ENCODE measurements at regions not wholly inside any gene's neighbourhood (a gene's known extent, or its start where the extent isn't known, plus 50 kb on each side); places are given as distances from the start of the nearest gene placed in this dataset.
"Not testable (repeated sequence)": the region's sequence is repeated elsewhere in the genome, so short reads cannot be mapped to it uniquely, and the experiment has no call there.

- not testable (repeated sequence) for DNase-seq (ENCODE audit: low read depth)
Observed at GRCh38 chr6:71007298-71007697, 50.4 kb upstream of the B3GAT2 start.

GRCh38 chr6:71011871-71012371 lies 55.1 kb upstream of the B3GAT2 start:
- no peak for DNase-seq (ENCODE audit: low read depth)

GRCh38 chr6:71012866-71013469 lies 56.1 kb upstream of the B3GAT2 start:
- peak; percentile 25 for DNase-seq (ENCODE audit: low read depth)

- no peak for DNase-seq (ENCODE audit: low read depth)
Observed at GRCh38 chr6:71015392-71015791, 58.5 kb upstream of the B3GAT2 start.

- DNase-seq (ENCODE audit: low read depth): no peak
Observed at GRCh38 chr6:71028236-71028876, 71.5 kb upstream of the B3GAT2 start.

GRCh38 chr6:71028877-71029252 lies 72.0 kb upstream of the B3GAT2 start:
- no peak for DNase-seq (ENCODE audit: low read depth)

GRCh38 chr6:71029555-71029954 lies 72.7 kb upstream of the B3GAT2 start:
- no peak for DNase-seq (ENCODE audit: low read depth)

GRCh38 chr6:71031912-71032311 lies 75.1 kb upstream of the B3GAT2 start:
- DNase-seq (ENCODE audit: low read depth): no peak

GRCh38 chr6:71033171-71033570 lies 76.3 kb upstream of the B3GAT2 start:
- no peak for DNase-seq (ENCODE audit: low read depth)

GRCh38 chr6:71033890-71034289 lies 77.0 kb upstream of the B3GAT2 start:
- DNase-seq (ENCODE audit: low read depth): no peak

- DNase-seq (ENCODE audit: low read depth): no peak
Observed at GRCh38 chr6:71034563-71035345, 77.9 kb upstream of the B3GAT2 start.

- DNase-seq (ENCODE audit: low read depth): no peak
Observed at GRCh38 chr6:71035871-71036270, 79.0 kb upstream of the B3GAT2 start.

- peak; percentile 8 for DNase-seq (ENCODE audit: low read depth)
Observed at GRCh38 chr6:71038711-71039344, 82.0 kb upstream of the B3GAT2 start.

GRCh38 chr6:71040043-71040442 lies 83.2 kb upstream of the B3GAT2 start:
- DNase-seq (ENCODE audit: low read depth): no peak

GRCh38 chr6:71040841-71041240 lies 84.0 kb upstream of the B3GAT2 start:
- no peak for DNase-seq (ENCODE audit: low read depth)

GRCh38 chr6:71043902-71044301 lies 87.0 kb upstream of the B3GAT2 start:
- no peak for DNase-seq (ENCODE audit: low read depth)

GRCh38 chr6:71044753-71045152 lies 87.9 kb upstream of the B3GAT2 start:
- DNase-seq (ENCODE audit: low read depth): no peak

- DNase-seq (ENCODE audit: low read depth): no peak
Observed at GRCh38 chr6:71045296-71045695, 88.4 kb upstream of the B3GAT2 start.

- no peak for DNase-seq (ENCODE audit: low read depth)
Observed at GRCh38 chr6:71047417-71047816, 90.6 kb upstream of the B3GAT2 start.

- no peak for DNase-seq (ENCODE audit: low read depth)
Observed at GRCh38 chr6:71048320-71049164, 91.7 kb upstream of the B3GAT2 start.

- DNase-seq (ENCODE audit: low read depth): no peak
Observed at GRCh38 chr6:71049198-71049770, 92.4 kb upstream of the B3GAT2 start.

All from stromal cell of bone marrow (primary cell).